HG02884 (cell line): ENCODE measurements at regions not wholly inside any gene's neighbourhood (a gene's known extent, or its start where the extent isn't known, plus 50 kb on each side); places are given as distances from the start of the nearest gene placed in this dataset.
"Not testable (repeated sequence)": the region's sequence is repeated elsewhere in the genome, so short reads cannot be mapped to it uniquely, and the experiment has no call there.

Experiments
- ATAC-seq: cut with Tn5 transposase; IDR thresholded peaks from one replicate; pipeline ENCODE4 v1.9.1; 2021; ENCODE audit warnings: mild to moderate bottlenecking, moderate library complexity; ENCODE audit not compliant: unreplicated experiment

DNA sequence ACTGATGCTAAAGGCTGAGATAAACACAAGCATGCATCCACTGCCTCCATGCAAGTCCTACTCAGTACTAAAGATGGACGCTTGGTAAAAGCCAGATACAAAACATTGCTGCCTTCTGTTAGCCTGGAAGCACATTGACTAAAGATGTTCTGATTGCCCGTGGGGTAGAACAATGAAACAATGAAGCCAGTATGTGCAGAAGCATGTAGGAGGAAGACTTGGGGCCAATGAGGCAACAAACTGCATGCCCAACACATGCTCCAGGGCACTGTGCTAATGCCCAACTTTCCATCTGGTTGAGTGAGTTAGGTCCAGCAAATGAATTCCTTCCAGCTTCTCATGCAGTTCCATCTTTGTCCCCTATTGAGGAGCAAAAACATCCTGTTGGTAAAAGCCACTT, 1245.5 kb downstream of the GATA3 start:
- no peak for ATAC-seq

DNA sequence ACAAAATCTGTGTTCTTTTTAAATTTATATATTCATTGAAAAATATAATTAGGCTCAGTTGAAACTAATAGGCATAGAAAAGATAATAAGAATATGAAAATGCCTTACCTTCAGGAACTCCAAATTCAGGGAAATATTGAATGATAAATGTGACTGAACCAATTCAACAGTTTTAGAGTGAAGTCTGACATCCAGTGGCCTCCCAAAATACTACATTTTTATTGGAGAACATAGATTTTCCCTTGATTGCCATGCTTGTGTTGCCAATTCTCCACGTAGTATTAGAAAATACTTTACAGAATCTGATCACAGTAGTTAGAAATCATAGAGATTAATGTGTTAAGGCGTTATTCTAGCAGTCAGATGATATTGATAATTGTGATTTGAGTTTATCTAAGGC, 1246.7 kb downstream of the GATA3 start:
- no peak for ATAC-seq

DNA sequence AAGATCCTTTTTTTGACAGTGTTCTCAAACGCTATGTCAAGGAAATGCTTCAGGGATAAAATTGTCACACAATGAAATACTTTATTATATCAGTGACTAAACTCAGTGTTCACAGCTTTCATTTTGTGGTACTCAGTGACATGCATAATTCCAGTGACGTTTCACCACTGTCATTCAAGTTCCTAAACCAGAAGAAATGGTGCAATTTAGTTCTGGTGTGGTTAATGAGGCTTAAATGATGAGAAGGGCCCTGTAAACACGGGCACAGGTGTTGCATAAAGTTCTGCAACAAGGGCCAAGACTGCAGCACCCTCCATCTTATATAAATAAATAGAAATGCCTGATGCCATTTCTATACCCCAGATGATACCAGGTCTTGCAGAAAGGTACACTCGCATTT, 1247.1 kb downstream of the GATA3 start:
- ATAC-seq = no peak

DNA sequence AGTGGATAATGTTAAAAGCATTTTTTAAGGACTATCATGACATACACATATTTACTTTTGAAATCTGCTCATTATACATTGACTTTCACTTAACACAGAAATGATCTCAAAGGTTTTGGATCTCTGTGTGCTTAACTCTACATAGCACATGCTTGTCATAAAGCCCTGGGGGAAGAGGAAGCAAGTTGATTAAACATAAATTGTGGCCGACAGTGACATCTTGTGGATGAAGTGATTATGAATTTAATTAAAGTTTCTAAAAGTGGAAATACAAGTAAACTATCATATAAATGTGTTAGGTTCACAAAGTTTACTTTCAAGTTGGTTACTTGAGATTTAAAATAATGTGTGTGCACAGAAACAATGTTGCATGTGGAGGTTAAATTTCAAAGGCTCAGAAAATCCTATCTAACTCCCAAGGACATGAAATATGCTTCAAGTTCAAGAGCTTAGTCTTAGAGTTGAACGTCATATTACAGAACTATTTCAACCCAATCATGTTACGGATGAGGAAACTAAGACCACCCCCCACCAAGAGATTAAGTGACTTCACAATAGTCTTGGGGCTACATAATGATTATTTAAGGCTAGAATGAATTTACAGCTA, 1247.8 kb downstream of the GATA3 start:
- no peak for ATAC-seq

DNA sequence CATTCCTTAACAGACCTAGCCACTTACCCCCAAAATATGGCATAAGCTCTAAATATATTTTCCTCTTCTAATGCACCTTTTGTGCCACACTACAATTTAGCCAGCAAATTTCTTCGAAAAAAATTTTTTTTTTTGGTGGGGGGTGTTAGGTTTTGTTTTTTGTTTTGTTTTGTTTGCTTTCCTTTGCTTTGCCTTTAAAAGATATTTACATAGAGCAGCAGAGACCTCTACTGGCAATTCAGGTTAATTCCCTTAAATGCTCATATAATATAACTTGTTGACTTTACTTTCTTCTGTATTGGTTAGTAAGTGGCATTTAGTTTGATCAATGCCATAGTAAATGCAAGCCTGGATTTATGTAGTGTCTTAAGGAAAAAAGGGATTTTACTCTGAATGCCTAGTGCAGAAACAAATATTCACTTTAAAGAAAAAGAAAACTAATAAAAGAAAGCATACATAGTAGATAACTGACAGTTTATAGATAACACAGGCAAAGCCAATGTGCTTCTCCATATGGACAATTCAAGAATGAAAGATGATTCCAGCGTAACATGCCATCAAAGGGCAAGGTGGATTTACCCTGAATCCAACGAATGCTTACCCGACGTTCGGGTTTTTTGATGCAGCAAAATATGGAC, 1250.6 kb downstream of the GATA3 start:
- ATAC-seq = peak; percentile 69

DNA sequence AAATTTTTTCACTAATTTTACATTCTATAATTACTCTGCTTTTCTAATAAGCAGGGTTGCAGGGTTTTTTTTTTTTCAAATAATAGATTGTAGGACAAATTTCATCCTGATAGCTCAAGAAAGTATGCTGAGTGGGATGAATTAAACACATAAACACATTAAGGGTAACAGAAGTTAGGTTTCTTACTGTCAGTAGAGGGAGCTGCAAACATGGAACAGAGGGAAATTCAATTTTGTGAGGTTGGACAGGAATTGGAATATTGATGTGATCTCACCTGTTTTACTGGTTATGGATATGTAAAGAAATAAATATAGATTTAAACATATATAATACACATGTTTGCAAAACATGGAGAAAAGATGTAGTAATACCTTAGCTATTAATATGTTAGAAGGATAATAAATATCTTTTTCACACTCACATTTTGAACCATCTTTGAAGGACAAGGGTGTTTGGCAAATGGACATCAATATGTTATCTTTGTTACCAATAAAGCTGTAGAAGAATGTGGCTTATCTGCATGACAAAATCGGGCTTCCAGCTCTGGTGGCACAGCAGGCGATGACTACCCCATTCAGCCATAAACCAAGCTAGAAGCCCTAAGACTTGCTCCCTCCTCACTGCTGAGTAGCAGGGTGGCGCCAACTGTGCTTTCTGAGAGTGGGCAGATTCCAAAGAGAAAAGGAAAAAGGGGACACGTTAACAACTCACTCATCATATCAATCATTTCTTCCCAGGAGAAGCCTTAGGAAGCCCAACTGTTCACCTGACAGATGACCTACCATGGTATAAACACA, 1257.4 kb downstream of the GATA3 start:
- ATAC-seq = no peak

DNA sequence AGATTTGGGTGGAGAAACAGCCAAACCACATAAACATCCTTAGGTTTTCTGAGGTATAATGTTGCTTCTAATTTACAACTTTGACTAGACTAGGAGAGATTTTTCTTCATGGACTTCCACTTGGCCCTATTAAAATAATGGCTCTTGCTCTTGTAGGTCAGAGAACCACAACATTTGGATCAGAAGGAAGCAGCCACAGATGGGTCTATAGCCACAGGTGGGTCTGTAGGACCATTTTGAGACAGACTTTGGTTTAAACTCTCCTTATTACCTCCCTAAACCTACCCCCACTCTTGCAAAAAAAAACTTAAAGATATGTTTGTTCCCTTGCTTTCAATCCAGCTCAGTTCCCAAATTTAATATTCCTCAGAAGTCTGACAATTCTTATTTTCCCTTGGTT, 1260.8 kb downstream of the GATA3 start:
- no peak for ATAC-seq

DNA sequence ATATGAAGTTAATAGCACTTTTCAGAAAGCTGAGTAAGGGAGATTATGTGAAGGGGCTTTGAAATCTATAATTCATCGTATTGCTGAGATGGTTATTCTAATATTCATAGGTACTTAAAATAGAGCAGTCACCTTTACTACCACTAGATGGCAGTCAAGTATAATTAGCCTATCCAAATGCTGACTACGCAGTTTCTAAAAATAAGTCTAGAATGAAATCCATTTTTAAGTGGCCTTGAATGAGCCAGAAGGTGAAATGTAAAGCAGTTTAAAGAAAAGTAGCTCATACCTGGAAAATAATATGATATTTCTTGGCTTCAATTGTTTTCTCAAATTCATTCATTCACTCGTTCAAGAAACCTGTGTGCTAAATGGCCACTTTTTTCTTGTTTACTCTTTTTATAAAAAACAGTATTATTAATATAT, 1277.1 kb downstream of the GATA3 start:
- ATAC-seq = peak; percentile 81

DNA sequence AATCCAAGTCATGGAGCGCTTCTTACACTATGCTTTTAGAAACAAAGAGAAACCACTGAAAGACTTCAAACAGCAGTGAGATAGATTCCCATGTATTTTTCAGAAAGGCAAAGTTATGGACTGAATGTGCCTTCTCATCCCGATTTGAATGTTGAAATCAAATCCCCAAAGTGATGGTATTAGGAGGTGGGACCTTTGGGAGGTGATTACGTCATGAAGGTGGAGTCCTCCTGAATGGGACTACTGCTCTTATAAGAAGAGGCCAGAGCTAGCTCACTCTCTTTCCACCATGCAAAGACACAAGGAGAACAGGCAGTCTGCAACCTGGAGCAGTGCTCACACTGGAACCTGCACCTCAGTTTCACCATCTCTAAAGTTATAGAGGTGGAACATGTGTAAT, 1279.8 kb downstream of the GATA3 start:
- no peak for ATAC-seq

DNA sequence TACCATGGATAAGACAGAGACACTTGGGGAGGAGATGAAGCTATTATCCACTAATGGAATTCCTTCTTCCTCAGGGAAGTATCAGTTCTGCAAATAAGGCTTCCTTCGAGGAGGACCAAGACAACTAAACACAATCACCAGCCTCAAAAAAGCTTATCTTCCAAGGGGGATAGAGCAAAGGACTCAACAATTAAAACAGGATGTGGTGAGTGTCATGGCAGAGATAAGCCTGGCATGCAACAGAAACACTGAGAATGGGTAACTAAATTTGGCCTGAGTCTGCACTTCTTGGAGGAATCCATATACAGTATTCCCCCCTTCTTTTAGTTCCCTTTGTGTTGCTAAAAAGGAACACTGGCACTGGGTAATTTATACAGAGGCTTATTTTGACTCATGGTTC, 1285.2 kb downstream of the GATA3 start:
- no peak for ATAC-seq

DNA sequence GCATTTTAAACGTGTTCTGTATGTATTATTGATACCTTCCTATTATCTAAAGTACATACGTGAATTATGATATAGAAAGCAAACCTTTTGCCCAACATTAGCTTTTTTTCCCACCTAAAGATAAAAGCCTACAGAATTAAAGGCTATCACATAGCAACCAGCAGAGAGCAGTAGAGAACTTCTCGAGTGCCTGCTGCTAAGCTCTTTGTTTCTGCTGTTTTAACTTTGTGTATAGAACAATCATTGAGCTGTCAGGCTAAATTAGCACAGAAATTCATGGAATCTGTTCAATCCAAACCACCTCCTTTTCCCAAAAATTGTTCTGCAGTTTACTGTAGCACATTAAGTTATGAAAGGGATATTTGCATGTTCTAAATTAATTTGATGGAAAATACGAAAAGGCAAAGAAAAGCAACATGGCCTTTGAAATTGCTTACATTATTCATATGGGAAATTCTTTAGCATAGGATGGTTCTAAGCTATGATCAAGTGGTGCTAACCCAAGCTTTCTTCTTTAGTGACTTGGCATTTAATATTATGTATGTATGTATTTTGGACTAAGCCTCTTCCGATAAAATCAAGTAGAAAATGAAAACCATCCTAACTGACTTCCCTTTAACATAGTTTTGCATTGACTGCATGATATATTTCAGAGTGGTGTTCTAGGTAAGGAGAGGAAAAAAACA, 1288.5 kb downstream of the GATA3 start:
- ATAC-seq = peak; percentile 79

DNA sequence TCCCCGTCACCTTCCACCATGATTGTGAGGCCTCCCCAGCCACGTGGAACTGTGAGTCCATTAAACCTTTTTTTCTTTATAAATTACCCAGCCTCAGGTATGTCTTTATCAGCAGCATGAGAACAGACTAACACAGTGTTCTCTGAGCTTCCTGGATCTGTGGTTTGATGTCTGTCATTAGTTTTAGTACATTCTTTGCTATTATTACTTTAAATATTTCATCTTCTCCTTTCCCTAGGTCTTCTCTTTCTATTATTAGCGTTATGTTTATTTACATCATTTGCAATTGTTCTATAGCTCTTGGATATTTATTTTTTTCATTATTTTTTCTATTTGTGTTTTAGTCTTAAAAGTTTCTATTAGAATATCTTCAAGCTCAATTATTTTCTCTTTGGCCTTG, 1293.4 kb downstream of the GATA3 start:
- ATAC-seq = not testable (repeated sequence)

DNA sequence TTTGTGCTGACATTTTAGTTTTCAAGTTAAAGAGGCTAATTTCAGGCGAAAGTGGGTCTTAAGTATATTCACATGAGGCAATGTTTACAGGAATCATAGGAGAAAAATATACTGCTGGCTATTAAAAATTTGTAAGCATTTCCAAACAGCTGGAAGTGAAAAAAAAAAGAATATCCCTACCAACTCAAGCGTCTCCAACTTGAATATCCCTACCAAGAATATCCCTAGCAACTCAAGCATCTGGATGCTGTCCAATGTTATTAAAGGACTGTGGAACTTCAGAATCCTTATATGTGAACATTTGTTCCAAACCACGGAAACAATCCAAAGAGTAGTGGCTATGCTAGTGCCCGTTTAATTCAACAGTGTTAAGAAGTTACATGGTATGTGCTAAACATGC, 1303.0 kb downstream of the GATA3 start:
- ATAC-seq = no peak

DNA sequence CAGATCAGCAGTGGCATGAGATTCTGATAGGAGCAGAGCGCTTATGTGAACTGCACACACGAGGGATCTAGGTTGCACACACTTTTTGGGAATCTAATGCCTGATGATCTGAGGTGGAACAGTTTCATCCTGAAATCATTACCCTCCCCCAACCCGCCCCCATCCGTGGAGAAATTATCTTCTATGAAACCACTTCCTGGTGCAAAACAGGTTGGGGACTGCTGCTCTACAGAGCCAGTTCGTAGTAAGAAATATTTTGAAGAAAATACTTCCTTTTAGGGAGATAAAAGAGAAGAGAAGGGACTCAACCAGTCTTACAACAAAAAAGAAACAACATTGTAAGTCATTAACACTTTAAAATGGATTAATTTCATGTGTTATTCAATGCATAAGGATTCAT, 1308.2 kb downstream of the GATA3 start:
- no peak for ATAC-seq

DNA sequence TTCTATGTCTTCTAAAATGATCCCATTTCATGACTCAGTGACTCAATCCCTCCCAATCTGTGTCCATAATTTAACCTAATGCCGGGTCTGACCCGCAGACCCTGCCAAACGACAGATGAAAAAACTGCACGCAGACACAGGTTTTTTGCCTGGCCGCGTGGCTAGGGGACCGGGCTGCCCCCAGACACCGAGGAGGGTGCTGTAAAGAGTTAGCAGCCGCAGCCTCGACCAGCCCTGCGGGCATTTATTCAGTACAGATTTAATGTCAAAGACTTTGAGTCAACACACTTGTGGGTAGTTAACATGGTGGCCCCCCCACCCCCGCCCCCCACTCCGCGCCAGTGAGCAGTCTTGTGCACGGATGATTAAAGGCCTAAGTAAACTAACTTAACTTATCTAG, 1324.7 kb downstream of the GATA3 start:
- ATAC-seq = no peak

DNA sequence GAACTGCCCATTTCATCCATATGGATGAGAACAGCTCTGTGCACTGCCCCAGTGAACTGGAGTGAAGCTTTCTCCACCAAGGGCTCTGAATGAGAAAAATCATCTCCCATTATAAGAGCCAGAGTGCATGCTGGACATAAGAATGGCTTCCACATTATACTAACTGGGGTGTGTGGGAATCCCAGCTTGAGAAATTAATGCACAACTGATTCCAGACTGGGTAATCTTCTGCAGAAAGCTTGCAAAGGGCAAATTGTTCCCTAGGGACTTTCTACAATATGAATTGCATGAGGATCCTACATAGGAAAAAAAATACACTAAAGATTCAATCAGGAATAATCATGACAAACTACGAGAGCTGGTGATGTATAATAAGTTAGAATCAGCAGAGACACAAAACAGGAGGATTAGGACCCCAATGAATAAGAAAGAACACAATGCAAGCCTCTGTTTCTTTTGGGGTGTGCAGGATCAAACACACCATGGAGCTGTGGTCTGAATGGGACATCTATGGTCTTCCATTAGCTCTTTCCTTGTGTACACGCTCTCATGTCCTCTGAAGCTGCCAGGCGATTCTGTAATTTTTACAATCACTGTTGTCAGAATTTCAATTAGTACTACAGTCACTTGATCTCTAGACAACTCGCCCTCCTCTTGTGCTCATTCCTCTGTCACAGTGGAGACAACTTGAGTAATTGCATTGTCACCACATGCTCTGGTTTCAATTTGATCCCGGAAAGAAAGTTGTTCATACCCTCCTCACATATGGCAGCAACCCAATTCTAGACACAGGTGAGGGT, 1327.4 kb downstream of the GATA3 start:
- ATAC-seq = no peak

DNA sequence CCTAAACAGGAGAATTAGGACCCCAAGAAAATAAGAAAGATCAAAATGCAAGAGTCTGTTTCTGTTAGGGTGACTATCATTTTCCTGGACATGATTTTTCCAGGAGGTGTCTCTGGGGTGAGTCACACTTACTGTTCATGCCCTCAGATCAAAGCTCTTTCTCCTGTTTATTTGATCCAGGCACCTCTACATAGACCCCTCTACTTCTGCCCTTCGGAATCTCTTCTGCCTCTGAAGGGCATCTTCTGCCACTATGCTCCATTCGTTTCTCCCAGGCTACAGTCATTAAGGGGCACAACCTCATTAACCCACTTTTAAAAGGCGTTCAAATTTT, 1328.0 kb downstream of the GATA3 start:
- no peak for ATAC-seq

DNA sequence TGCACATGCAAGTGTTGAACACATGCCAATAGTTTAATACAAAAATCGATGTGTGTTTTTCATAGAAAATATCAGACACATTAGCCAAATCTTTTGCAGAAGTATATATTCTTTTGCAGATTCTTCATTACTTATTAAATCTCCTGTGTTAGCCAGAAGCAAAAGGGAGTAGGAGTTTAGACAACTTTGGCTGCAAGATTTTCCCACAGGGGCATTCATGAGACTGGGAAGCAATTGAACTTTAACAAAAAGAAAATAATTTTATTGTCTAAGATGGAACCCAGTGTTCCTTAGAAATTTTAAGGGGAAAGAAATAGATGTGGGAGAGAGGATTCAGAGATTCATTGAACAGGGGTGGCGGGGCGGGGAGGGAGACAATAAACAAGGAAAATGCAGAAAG, 1336.0 kb downstream of the GATA3 start:
- ATAC-seq = no peak

DNA sequence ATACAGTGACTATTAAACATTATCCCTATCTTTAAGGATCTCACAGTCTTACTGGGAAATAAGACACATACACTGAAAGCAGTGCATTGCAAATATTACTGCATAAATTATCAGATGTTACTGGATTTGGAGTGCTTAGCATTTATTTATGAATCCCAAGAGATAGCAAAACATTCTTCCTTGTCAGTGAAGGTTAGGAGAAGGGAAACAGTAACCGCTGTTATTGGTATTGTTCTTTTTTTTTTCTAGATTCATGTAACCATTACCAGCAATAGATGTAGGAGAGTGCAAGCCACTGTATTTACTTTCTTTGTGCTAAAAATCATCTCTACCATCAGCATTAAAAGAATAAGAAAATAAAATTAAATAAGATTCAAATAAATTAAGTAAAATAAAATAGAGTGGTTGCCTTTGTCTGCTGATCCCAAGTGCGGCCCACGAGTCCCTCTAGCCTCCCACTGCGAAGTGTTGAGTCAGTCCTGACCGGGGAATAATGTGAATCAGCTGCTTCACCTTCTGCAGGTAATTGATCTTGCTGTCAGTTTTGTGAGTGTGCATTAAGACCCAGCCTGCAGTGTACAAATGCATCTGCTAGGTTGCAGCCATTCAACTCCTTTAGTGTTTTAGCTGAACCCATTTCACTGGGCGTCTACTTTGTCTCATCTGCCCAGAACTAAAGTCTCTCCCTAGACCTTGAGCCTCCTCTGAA, 1344.9 kb downstream of the GATA3 start:
- no peak for ATAC-seq

DNA sequence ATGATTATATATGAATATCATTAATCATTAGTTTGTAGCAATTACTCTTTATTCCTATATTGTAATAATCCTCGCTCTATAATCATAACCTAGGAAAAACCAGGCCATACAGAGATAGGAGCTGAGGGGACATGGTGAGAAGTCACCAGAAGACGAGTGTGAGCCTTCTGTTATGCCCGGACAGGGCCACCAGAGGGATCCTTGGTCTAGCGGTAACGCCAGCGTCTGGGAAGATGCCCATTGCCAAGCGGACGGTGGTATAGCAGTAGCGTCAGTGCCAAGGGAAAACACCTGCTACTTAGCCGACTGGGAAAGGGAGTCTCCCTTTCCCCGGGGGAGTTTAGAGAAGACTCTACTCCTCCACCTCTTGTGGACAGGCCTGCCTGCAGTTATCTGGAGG, 1347.6 kb downstream of the GATA3 start:
- not testable (repeated sequence) for ATAC-seq
